ENCODE measurements at regions not wholly inside any gene's neighbourhood (a gene's known extent, or its start where the extent isn't known, plus 50 kb on each side); places are given as distances from the start of the nearest gene placed in this dataset.
"Not testable (repeated sequence)": the region's sequence is repeated elsewhere in the genome, so short reads cannot be mapped to it uniquely, and the experiment has no call there.

DNA sequence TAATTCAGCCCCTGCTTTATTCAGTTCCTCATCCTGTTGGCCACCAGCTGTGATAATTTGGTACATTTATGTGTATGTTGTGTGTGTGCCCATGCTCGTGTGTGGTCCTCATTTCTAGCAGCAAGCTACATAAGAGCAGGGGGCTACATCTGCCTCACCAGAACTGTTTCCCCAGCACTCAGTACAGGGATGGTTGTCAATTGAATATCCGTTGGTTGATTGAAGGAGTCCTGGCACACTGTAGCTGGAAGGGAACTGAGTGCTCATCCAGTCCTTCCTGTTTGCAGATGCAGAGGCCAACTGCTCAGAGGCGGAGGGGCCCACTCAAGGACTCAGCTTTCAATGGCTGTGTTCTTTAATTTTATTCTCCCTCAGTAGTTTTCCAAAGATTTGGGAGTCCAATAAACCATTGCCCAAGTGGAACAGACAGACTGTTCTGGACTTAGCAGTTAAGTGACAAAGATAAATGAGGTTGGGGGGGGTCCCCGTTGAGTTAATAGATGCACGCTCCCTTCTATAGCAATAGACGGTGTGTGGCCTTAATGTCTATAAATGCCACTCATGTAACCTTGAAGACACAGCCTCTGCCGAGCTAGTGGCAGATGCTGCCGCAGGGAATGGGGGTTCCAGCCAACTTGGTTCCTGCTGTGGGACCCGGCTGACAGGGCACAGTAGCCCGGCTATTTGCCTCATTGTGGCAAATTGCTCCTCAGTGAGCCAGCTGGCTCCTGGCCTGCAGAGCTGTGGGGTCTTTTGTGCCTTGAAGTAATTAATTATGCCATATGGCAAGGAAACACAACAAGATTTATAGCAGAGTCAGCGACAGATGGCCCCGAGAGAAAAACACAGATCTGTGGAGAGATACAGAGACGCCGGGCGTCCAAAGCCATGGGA lies 71.4 kb upstream of the GRK3 start:
- DNase-seq = no peak

DNA sequence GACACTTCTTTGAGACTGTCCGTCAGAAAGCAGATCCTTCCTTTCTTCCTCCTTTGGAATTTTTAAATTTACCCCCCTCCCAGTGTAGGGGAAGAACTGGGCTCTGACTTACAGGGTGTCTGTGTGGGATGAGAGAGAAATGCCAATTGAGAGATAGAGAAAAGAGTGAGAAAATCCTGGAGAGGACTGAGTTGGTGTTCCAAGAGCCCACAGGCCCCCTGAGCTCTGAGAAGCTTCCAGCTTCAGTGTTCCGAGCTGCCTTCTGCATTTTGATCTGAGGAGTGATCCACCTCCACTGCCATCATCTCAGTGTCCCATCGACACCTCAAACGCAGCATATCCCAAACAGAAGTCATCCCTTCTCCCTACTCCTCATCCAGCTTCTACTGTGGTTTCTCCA lies 70.7 kb upstream of the GRK3 start:
- no peak for DNase-seq

DNA sequence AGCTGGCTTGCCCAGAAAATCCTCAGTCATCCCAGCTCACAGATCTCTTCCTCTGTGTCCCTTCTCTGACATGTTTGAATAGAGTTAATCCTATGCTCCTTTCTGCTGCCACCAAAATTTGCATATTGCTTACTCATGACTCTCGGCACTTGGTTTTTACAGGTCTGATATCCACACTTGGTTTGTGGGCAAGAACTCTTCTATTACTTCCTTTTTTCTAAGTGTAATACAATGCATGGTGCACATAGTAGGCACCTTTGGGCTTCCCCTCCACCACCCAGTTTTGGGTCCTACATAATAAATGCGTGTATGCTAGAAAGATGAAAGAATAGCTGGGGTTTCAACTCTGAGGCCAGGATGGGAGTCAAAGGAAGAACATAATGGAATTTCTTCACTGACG lies 69.7 kb upstream of the GRK3 start:
- DNase-seq = no peak

DNA sequence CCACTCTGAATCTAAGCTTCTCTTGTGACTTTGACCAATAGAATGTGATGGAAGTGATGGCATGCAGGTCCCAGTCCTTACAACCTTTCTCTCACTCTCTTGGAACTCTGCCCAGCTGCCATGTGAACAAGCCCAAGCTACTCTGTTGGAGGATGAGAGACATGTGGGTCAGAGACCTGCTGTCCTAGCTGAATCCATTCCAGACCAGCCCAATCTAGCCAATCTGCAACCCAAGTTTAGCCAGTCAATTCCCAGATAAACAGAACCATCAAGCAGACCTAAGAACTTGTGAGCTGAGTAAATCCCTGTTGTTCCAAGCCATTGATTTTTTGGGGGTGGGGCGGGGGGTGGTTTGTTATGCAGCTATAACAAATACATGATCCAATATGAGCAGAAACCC lies 69.2 kb upstream of the GRK3 start:
- no peak for DNase-seq

DNA sequence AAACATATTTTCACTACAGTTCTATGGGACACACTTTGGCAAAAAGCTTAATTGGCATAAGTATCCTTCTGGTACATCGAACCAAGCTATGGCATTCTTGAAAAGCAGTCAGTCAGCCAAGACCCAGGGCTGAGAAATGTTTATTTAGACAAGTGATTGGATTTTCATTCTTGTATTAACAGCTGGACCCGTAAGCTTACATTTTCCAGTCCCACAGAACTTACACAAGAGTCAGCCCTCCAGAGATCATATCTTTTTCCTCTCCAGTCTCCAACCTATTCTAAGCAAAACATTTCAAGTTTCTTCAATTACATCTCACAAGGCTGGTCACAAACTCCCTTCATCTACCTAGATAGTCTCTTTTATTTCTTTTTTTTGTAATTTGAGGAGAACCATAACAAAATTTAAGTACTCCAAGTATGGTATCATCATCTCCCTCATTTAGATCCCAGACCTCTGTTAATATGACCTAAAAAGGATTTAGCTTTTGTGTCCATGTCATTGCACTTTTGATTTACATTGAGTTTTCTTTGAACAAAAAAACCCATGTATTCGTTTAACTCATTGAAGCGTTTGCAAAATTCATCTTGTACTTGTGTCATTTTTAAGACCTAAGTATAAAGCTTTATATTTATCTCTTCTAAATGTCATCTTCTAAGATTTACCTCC lies 67.9 kb upstream of the GRK3 start:
- DNase-seq = no peak

DNA sequence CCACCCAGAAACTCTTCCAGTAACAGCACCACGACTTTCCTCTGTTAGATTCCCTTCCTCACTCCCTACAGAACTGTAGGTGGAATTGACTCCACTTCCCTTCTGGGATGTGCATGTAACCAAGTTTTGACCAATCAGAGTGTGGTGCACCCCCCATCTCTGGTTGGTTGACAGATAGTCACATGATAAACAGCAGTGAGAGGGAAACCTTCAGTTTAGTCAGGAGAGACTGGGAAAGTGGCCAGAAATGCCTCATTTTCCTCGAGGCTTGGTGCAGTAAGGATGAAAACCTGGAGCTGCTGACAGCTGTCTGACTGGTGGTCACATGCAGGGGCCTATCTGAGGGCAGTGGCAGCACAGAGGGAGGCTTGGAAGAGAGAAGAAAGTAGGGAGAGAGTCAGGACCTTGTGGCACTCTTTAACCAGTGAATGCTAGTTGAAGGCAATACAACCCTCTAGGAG lies 67.3 kb upstream of the GRK3 start:
- DNase-seq = no peak

DNA sequence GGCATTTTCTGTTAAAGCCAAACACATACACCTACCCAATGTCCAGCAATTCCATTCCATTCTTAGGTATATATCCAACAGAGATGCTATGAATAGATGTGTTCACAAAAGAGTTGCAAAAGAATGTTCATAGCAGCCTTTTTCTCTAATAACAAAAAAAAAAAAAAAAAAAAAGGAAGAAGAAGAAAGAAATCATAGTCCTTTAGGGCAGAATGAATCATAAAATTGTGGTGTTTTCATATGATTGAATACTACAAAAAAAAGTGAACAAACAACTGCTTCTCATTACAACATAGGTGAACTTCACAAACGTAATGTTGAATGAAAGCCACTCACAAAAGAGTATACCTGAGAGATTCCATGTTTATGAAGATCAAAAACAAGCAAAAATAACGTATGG lies 66.8 kb upstream of the GRK3 start:
- DNase-seq = no peak

DNA sequence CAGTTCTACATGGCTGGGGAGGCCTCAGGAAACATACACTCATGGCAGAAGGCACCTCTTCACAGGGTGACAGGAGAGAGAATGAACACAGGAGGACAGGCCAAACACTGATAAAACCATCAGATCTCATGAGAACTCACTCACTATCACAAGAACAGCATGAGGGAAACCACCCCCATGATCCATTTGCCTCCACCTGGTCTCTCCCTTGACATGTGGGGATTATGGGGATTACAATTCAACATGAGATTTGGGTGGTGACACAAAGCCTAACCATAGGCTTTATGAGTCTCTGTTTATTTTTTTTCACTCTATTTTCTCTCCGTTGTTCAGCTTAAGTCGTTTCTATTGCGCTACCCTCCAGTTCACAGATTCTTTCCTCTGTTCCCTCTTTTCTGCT lies 63.8 kb upstream of the GRK3 start:
- not testable (repeated sequence) for DNase-seq

DNA sequence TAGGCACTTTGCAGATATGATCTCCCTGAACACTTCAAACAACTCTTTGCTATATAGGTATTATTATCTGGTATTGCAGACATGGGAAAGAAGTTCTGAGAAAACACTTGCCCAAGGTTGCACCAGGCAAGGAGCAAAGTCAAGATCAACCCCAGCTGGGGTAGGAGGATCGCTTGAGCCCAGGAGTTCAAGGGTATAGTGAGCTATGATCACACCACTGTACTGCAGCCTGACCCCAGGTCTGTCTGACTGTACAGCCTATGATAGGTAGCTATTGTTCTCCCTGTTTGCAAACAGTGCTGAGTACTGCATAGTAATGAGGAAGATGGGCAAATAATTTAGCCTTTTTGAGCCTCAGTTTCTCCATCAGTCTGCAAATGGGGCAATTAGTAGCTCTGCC lies 60.5 kb upstream of the GRK3 start:
- DNase-seq = not testable (repeated sequence)

DNA sequence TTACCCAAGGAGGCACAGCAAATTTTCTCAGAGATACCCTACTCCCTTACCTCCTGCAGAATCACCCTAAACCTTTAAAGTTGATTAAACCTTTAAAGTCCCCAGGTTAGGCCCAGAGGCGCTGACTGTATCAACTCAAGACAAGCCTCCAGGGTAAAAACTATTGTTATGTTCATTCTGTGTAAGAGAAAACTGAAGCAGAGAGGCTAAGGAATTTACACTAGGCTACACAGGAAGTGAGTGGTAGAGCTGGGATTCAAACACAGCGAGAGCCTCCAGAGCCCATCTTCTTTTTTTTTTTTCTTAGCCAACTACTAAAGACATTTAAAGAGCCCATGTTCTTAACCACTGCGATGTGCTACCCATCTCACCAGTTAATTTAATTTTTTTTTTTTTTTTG lies 56.3 kb upstream of the GRK3 start:
- no peak for DNase-seq

DNA sequence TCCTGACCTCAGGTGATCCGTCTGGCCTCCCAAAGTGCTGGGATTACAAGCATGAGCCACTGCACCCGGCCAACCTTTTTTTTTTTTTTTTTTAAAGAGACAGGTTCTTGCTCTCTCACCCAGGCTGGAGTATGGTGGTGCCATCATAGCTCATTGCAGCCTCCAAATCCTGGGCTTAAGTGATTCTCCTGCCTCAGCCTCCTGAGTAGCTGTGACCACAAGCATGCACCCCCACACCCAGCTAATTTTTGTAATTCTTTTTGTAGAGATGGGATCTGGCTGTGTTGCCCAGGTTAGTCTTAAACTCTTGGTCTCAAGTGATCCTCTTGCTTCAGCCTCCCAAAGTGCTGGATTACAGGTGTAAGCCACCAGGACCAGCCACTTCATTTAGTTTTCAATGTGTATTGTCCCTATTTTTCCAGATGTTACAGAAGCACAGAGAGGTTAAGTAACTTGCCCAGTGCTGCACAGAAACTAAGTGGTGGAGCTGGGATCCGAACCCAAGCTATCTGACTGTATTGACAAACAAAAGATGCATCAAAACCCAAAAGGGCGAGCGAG lies 55.6 kb upstream of the GRK3 start:
- no peak for DNase-seq

DNA sequence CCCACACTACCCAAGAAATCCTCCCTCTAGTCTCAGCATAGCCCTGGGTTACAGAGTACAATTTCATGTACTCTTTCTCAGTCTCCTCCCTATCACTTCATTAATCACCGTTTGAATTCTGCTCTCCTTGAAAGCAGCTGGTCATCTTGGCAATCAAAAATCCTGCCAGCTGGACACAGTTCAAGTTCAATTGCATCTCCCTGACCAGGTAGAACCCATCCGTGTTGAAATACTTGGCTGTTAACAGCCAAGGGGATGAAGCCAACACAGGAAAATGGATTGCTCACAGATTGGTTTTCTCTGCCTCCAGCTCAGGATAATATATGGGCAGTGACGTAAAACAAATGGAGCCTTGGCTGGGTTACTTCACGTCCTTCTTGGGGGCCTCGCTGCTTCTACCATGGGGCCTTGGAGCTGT lies 55.1 kb upstream of the GRK3 start:
- no peak for DNase-seq

DNA sequence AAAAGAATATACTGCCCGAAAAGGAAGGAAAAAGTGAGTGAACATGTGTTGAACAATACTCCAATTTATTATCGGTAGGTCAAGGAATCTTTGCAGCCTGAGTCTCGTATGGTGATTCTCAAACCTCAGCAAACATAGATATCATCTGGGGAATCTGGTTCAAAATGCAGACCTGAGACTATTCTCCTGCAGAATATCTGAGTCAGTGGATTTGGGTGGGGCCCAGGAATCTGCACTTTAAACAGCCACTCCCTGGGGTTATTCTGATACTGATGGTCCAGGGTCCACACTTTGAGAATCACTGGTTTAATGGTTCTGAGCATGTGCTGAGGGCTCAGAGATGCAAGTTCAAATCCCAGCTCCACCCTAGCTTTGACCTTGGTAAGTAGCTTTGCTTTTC lies 53.6 kb upstream of the GRK3 start:
- DNase-seq = no peak

DNA sequence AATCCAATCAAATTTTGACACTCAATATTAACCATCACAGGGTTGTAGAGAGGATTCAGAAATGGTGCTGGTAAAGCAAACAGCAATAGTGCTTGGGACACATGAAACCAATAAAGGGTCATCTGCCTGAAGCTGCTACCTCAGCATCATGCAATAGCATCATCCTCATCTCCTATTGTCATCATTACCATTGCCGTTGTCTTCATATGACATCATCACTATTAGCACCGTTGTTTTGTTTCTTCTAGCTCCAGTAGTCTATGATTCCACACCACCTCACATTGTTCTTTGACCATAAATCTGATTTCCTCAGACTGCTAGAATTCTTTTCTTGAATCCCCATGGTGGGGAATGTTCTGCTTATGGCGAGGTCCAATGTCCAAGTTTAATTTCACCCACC lies 52.8 kb upstream of the GRK3 start:
- no peak for DNase-seq

DNA sequence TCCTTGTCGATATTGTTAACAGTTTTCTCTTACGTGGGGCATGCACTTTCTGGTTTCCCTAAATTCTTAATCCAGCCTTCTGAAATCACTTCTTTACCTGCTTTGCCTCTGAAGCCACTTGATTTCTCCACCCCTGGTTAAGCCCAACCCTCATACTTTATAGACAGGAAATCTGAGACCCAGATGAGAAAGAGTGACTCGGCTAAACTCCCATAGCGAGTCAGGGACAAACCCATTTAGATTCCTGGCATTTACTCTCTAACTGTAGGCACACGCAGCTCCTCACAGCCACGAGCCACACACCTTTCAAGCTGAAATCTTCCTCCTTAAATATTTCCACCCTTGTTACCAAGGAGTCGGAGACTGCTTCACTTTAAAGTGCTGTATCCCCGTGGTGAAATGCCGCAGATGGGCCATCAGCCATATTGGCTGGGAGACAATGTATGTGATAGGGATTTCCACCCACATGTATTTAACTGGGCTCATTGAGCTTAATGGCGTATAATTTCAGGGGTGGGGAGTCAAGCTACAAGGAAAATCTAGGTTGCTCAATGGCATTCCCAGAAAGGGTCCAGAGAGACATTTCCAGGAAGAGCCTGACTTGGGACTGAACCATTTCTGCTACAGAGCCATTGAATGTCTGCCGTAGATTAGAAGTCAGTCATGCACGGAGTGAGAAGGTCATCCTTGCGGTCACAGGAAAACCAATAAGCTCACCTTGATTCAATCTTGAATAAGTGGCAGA lies 49.9 kb upstream of the GRK3 start:
- DNase-seq = no peak
